HepG2 (cell line): ENCODE measurements at regions not wholly inside any gene's neighbourhood (a gene's known extent, or its start where the extent isn't known, plus 50 kb on each side); places are given as distances from the start of the nearest gene placed in this dataset.

Experiments used
- DPF2 ChIP-seq: sonication (generic); formaldehyde crosslinking; IDR thresholded peaks from 2 replicates; pipeline ENCODE4 v1.4.0; 2020; ENCODE audit warnings: mild to moderate bottlenecking, low read depth, missing genetic modification reagents, borderline replicate concordance
- SIN3B ChIP-seq: fragments of 150-350 bp; IDR thresholded peaks from 2 replicates; pipeline ENCODE4 v1.6.1; 2014; ENCODE audit warnings: low read length
- TBL1XR1 ChIP-seq: fragments of 150-350 bp; IDR thresholded peaks from 2 replicates; pipeline ENCODE4 v1.6.1; 2014; ENCODE audit warnings: borderline replicate concordance, low read length; ENCODE audit not compliant: partially characterized antibody
- ZNF501 ChIP-seq: sonication (generic); formaldehyde crosslinking; IDR thresholded peaks from 2 replicates; pipeline ENCODE4 v1.5.1; 2020; ENCODE audit warnings: mild to moderate bottlenecking, moderate library complexity, missing genetic modification reagents
- TF ChIP-seq, protein P1 (sequence below): sonication (generic); formaldehyde crosslinking; IDR thresholded peaks from 2 replicates; pipeline ENCODE4 v1.4.0; 2020; ENCODE audit warnings: missing genetic modification reagents, mild to moderate bottlenecking, borderline replicate concordance
- TF ChIP-seq, protein P2 (sequence below): IDR thresholded peaks from 2 replicates; pipeline ENCODE4 v1.6.1; 2012; ENCODE audit warnings: inconsistent platforms
- TF ChIP-seq, protein P3 (sequence below): sonication (generic); formaldehyde crosslinking; IDR thresholded peaks from 2 replicates; pipeline ENCODE4 v1.4.0; 2020; ENCODE audit warnings: missing genetic modification reagents
- TF ChIP-seq, protein P4 (sequence below): conservative IDR thresholded peaks from 2 replicates; pipeline ENCODE4 v1.6.1; 2018; ENCODE audit warnings: missing genetic modification reagents
- TF ChIP-seq, protein P5 (sequence below): IDR thresholded peaks from 2 replicates; pipeline ENCODE4 v1.6.1; 2016
- TF ChIP-seq, protein P6 (sequence below): sonication (generic); formaldehyde crosslinking; conservative IDR thresholded peaks from 2 replicates; pipeline ENCODE4 v1.5.0; 2020; ENCODE audit warnings: missing genetic modification reagents

DNA sequence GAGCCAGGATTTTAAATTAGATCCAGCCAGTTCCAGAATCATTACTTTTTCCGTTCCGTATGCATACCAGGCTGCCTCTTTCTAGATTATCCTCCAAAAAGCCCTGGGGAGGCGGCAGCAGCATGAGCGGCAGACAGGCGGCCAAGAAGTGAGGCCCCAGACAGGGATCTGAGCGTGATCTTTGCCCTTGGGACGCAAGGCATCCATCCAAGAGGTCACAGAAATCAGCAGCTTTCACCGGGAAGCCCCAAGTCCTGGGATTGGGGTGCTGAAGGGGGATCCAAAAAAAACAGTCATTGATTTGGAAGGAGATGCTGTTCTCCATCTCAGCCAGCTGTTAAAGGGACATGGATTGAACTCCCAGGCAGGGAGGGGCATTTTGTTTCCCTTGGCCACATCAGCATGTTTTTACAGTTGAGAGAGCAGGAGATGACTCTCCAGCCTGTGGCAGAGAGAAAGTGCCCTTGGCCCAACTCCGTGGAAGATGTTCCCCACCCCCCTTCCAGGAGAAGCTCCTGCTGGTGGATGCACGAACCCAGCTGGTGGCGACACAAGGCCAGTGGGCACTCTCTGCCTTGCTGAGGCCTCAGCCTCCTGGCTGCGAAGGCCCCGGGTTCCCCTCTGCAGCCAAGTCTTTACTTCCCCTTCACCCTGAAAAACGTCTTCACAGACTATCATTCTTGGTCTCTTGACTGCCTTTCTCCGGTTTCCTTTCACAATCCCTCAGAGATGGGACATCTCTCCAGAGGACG, 265.6 kb downstream of the ANAPC1 start:
- TF ChIP-seq, protein P1, sequence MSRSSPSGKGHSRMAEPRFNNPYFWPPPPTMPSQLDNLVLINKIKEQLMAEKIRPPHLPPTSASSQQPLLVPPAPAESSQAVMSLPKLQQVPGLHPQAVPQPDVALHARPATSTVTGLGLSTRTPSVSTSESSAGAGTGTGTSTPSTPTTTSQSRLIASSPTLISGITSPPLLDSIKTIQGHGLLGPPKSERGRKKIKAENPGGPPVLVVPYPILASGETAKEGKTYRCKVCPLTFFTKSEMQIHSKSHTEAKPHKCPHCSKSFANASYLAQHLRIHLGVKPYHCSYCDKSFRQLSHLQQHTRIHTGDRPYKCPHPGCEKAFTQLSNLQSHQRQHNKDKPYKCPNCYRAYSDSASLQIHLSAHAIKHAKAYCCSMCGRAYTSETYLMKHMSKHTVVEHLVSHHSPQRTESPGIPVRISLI (CRISPR knock-in tag): no peak
- TF ChIP-seq TBL1XR1 (no peak), DPF2 (CRISPR knock-in tag) (no peak), SIN3B (no peak), ZNF501 (peak; percentile 69; the same call in 1 of the 2 replicates)
- TF ChIP-seq, protein P2, sequence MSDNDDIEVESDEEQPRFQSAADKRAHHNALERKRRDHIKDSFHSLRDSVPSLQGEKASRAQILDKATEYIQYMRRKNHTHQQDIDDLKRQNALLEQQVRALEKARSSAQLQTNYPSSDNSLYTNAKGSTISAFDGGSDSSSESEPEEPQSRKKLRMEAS: peak; percentile 40
- TF ChIP-seq, protein P3, sequence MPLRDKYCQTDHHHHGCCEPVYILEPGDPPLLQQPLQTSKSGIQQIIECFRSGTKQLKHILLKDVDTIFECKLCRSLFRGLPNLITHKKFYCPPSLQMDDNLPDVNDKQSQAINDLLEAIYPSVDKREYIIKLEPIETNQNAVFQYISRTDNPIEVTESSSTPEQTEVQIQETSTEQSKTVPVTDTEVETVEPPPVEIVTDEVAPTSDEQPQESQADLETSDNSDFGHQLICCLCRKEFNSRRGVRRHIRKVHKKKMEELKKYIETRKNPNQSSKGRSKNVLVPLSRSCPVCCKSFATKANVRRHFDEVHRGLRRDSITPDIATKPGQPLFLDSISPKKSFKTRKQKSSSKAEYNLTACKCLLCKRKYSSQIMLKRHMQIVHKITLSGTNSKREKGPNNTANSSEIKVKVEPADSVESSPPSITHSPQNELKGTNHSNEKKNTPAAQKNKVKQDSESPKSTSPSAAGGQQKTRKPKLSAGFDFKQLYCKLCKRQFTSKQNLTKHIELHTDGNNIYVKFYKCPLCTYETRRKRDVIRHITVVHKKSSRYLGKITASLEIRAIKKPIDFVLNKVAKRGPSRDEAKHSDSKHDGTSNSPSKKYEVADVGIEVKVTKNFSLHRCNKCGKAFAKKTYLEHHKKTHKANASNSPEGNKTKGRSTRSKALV: no peak
- TF ChIP-seq, protein P4, sequence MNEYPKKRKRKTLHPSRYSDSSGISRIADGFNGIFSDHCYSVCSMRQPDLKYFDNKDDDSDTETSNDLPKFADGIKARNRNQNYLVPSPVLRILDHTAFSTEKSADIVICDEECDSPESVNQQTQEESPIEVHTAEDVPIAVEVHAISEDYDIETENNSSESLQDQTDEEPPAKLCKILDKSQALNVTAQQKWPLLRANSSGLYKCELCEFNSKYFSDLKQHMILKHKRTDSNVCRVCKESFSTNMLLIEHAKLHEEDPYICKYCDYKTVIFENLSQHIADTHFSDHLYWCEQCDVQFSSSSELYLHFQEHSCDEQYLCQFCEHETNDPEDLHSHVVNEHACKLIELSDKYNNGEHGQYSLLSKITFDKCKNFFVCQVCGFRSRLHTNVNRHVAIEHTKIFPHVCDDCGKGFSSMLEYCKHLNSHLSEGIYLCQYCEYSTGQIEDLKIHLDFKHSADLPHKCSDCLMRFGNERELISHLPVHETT (CRISPR knock-in tag): no peak
- TF ChIP-seq, protein P5, sequence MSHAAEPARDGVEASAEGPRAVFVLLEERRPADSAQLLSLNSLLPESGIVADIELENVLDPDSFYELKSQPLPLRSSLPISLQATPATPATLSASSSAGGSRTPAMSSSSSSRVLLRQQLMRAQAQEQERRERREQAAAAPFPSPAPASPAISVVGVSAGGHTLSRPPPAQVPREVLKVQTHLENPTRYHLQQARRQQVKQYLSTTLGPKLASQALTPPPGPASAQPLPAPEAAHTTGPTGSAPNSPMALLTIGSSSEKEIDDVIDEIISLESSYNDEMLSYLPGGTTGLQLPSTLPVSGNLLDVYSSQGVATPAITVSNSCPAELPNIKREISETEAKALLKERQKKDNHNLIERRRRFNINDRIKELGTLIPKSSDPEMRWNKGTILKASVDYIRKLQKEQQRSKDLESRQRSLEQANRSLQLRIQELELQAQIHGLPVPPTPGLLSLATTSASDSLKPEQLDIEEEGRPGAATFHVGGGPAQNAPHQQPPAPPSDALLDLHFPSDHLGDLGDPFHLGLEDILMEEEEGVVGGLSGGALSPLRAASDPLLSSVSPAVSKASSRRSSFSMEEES (CRISPR knock-in tag): 0 out of 2 replicates have a peak, but pooled peaks have one; percentile 5
- TF ChIP-seq, protein P6, sequence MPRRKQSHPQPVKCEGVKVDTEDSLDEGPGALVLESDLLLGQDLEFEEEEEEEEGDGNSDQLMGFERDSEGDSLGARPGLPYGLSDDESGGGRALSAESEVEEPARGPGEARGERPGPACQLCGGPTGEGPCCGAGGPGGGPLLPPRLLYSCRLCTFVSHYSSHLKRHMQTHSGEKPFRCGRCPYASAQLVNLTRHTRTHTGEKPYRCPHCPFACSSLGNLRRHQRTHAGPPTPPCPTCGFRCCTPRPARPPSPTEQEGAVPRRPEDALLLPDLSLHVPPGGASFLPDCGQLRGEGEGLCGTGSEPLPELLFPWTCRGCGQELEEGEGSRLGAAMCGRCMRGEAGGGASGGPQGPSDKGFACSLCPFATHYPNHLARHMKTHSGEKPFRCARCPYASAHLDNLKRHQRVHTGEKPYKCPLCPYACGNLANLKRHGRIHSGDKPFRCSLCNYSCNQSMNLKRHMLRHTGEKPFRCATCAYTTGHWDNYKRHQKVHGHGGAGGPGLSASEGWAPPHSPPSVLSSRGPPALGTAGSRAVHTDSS: no peak
